ENCODE measurements at regions not wholly inside any gene's neighbourhood (a gene's known extent, or its start where the extent isn't known, plus 50 kb on each side); places are given as distances from the start of the nearest gene placed in this dataset.

- WGBS (ENCODE audit: insufficient coverage, insufficient replicate concordance, low lambda C conversion rate, missing lambda C conversion rate): 10% methylated on average over 10 of the region's 10 CpGs
- Histone ChIP-seq H3K79me2 (ENCODE audit: control insufficient read depth, insufficient read depth, low read length) (no peaks in the 10 kb centered on the region), H3K9ac (ENCODE audit: control insufficient read depth, insufficient read depth, low read length) (no peak overlapping the region), H3K9me3 (replicated peaks; ENCODE audit: control insufficient read depth, insufficient read depth, low read length) (no peaks in the 10 kb centered on the region; the same call in 2 of the 3 replicates), H3K4me1 (ENCODE audit: control insufficient read depth, insufficient read depth, low read length) (0 out of 2 replicates have a peak, but pooled peaks cover 3% of the 10 kb centered on the region), H2AFZ (ENCODE audit: control insufficient read depth, low read depth, low read length) (peak overlapping the region; percentile 30), H3K36me3 (ENCODE audit: control insufficient read depth in 2 of 2, insufficient read depth in 2 of 2, low read length in 1 of 2) (no peaks in the 10 kb centered on the region), H3K4me3 (no peak overlapping the region), H3K4me2 (ENCODE audit: control insufficient read depth, insufficient read depth) (peak overlapping the region; percentile 28), H3K27me3 (replicated peaks in 1 of 2; ENCODE audit: control insufficient read depth in 2 of 2, insufficient read depth in 2 of 2, low read length in 1 of 2) (no peaks in the 10 kb centered on the region), H4K20me1 (ENCODE audit: control insufficient read depth, insufficient read depth) (no peaks in the 10 kb centered on the region), H3K27ac (ENCODE audit: control insufficient read depth, insufficient read depth) (no peak overlapping the region)
- SMC1A ChIA-PET (ENCODE audit: uncharacterized antibody, unreplicated experiment): interaction anchor here (0.6 to 1.5 kb wide), 8 partner anchors 11 to 333 kb away, joined by 3 to 7 read pairs (median 3); no protein-coding TSS in a partner anchor
- POLR2A ChIA-PET: interaction anchor here (1.0 kb wide), 1 partner anchor 12 kb away, joined by 3 read pairs; no protein-coding TSS in a partner anchor
- intact Hi-C loops (cut with micrococcal nuclease; ENCODE audit: unreplicated experiment): no loop called here
- CTCF ChIA-PET: interaction anchor here (1.2 to 1.9 kb wide), 2 partner anchors 36 to 54 kb away, joined by 3 to 5 read pairs; no protein-coding TSS in a partner anchor
- peak; percentile 76 for ATAC-seq
- in situ Hi-C loops (cut with MboI): no loop called here
- no peak for DNase-seq (ENCODE audit: low read depth, low spot score)
- TF ChIP-seq IRF4 (IDR thresholded peaks at IDR 0.05; ENCODE audit: low read depth, low read length) (0 out of 2 replicates have a peak, but pooled peaks have one; percentile 14), HDGF (IDR thresholded peaks at IDR 0.05) (no peak), MTA2 (IDR thresholded peaks at IDR 0.05; ENCODE audit: low read depth) (0 out of 2 replicates have a peak, but pooled peaks have one; percentile 13), MTA3 (IDR thresholded peaks at IDR 0.05; ENCODE audit: borderline replicate concordance, low read length) (peak; percentile 68; the same call in 1 of the 2 replicates), NFIC (IDR thresholded peaks at IDR 0.05; ENCODE audit: low read depth, low read length) (0 out of 2 replicates have a peak, but pooled peaks have one; percentile 36), ZNF384 (IDR thresholded peaks at IDR 0.05; ENCODE audit: borderline replicate concordance, low read depth, low read length) (peak; percentile 47), IKZF2 (IDR thresholded peaks at IDR 0.05) (0 out of 4 replicates have a peak, but pooled peaks of 1 of the 2 experiments have one; percentile 19), SPI1 (IDR thresholded peaks at IDR 0.05; ENCODE audit: borderline replicate concordance, insufficient read depth, low read depth, low read length) (peak; percentile 77), RELA (IDR thresholded peaks at IDR 0.05; ENCODE audit: borderline replicate concordance, partially characterized antibody) (no peak), YY1 (IDR thresholded peaks at IDR 0.05; ENCODE audit: low read depth, low read length) (no peak), CREB1 (IDR thresholded peaks at IDR 0.05; ENCODE audit: low read depth) (no peak), CUX1 (IDR thresholded peaks at IDR 0.05; ENCODE audit: insufficient replicate concordance, low read depth, low read length) (no peak), MYB (IDR thresholded peaks at IDR 0.05; ENCODE audit: borderline replicate concordance, low read depth, low read length) (no peak), RUNX3 (IDR thresholded peaks at IDR 0.05; ENCODE audit: low read length) (peak; percentile 38)
- RAD21 ChIA-PET (ENCODE audit: unreplicated experiment): interaction anchor here (1.3 to 1.8 kb wide), 2 partner anchors 11 to 16 kb away, joined by 4 to 5 read pairs; no protein-coding TSS in a partner anchor
- FAIRE-seq: no peak
- BruUV-seq (replicated peaks): no TSS peak
Measured at GRCh38 chr6:16824845-16825685, 63.8 kb upstream of the ATXN1 start.
